Stimulated activated CD8-positive, alpha-beta memory T cell treated with anti-CD3 and anti-CD28 coated beads, Interleukin-4, amount 100 ng/mL, for 4 hours (primary cell): ENCODE measurements at regions not wholly inside any gene's neighbourhood (a gene's known extent, or its start where the extent isn't known, plus 50 kb on each side); places are given as distances from the start of the nearest gene placed in this dataset.
"Not testable (repeated sequence)": the region's sequence is repeated elsewhere in the genome, so short reads cannot be mapped to it uniquely, and the experiment has no call there.

Experiments used
- DNase-seq, 2 donors: peaks; one replicate each; pipeline ENCODE4 v3.0.0-alpha.2; 2020; ENCODE audit warnings: low read depth in 2 of 2, low spot score in 1 of 2

- no peak for DNase-seq
These were observed 64.8 kb upstream of the TBC1D3K start for GRCh38 chr17:37859451-37859850.

DNA sequence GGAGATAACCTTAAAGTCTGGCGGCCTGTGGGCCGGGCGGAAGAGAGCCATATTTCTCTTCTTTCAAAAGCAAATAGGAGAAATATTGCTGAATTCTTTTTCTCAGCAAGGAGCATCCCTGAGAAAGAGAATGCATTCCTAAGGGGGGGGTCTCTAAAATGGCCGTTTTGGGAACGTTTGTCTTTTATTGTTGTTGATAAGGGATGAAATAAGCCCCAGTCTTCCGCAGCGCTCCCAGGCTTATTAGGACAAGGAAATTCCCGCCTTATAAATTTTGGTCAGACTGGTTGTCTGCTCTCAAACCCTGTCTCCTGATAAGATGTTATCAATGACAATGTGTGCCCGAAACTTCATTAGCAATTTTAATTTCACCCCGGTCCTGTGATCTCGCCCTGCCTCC lies 65.8 kb upstream of the TBC1D3K start:
- DNase-seq = not testable (repeated sequence)

DNA sequence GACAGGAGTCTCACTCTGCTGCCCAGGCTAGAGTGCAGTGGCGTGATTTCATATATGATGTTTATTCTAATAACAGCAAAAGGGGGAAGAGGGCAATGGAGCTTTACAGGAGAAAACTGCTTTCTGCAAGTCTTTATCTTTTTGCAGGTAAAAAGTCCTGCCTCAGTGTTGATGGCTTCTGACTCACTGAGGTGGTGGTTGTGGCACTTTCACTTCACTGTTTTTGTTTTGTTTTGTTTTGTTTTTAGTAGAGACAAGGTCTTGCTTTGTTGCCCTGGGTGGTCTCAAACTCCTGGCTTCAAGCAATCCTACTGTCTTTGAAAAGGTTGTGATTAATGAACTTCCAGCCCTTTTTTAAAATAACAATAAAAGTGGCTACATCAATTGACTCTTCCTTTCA lies 68.0 kb upstream of the TBC1D3K start:
- DNase-seq = no peak

DNA sequence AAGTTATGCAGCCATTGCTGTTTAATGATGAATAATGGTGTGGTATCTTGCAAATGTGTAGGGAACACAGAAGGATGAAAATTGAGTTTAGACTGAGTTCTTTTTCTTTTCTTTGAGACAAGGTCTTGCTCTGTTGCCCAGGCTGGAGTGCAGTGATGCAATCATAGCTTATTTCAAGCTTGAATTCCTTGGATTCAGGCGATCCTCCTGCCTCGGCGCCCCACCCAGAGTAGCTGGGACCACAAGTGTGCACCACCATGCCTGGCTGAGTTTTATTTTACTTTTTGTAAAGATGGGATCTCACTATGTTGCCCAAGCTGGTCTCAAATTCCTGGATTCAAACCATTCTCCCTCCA lies 74.6 kb upstream of the TBC1D3K start:
- DNase-seq = no peak

GRCh38 chr17:37848690-37849616 lies 75.3 kb upstream of the TBC1D3K start:
- no peak for DNase-seq

DNA sequence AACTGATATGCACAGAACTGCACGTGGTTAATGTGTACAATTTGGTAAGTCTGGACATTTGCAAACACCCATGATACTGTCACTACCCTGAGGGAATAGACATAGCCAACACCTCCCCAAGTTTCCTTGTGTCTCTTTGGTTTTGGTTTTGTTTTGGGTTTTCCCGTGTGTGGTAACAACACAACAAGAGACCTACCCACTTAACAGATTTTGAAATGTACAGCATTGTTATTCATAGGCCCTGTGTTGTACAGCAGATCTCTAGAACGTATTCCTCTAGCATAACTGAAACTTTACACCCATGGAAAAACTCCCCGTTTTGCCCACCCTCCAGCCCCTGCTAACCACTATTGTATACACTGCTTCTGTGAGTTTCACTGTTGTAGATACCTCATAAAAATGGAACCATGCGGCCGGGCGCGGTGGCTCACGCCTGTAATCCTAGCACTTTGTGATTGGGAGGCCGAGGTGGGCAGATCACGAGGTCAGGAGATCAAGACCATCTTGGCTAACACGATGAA lies 76.3 kb upstream of the TBC1D3K start:
- DNase-seq = no peak

- no peak for DNase-seq
These were observed 77.1 kb upstream of the TBC1D3K start for GRCh38 chr17:37847102-37847501.

GRCh38 chr17:37844977-37845293 lies 79.3 kb upstream of the TBC1D3K start:
- no peak for DNase-seq

DNA sequence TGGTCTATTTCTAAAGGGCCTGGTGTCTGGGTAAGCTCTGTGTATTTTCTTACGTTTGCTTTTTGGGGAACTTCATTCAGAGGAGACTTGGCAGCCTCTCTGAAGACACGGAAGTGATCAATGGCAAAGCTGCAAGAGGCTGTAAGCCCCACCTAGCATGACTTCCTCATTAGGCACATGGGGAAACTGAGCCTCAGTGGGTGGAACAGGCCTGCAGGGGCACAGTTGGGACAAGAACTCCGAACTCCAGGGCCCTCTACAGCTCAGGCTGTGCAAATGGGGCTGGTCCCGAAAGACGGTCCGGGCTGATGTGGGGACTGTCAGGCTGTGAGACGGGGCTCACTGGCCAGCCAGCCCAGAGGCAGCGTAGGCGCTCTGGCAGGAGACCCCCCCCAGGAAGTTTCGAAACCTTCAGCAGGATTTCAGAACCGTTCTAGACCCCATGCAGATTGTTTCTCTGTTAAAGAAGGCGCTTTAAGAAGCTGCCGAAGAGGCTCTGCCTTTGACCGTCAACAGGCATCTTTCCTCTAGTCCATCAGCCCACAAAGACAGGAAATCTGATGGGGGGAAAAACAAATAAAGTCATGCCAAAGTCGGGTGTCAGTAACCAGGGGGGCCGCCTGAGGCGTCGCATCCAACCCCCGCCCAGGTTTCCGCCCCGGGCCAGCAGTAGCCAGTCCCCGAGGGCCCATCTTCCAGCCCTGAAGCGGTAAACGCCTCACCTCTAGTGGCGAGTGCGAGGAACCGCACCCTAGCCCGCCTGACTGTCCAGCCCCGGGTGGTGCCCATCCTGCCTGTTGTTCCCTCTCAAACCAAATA lies 79.8 kb upstream of the TBC1D3K start:
- peak in 1 of 2 donors; percentile 7 for DNase-seq

- no peak for DNase-seq
These were observed 81.8 kb upstream of the TBC1D3K start for GRCh38 chr17:37842401-37842800.

- DNase-seq = no peak
These were observed 83.0 kb upstream of the TBC1D3K start for GRCh38 chr17:37841232-37841631.

DNA sequence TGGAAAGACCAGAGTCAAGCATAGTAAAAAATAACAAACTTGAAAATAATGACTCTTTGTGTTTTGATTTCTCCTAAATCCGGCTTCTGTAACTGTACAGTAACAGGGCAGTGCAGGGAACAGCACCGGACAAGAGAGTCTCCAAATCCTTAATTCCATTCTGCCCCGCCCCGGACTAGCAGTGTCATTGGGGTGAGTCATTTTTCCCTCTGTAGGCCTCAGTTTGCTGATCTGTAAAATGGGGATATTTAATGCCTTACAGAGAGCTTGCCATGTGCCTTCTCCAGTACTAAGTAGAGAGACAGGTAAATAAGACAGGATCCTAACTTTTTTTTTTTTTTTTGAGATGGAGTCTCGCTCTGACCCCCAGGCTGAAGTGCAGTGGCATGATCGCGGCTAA lies 83.6 kb upstream of the TBC1D3K start:
- no peak for DNase-seq

GRCh38 chr17:37839196-37839978 lies 84.8 kb upstream of the TBC1D3K start:
- no peak for DNase-seq

- DNase-seq = no peak
These were observed 85.9 kb upstream of the TBC1D3K start for GRCh38 chr17:37838276-37838675.

- DNase-seq = no peak
These were observed 87.6 kb upstream of the TBC1D3K start for GRCh38 chr17:37836593-37836992.

DNA sequence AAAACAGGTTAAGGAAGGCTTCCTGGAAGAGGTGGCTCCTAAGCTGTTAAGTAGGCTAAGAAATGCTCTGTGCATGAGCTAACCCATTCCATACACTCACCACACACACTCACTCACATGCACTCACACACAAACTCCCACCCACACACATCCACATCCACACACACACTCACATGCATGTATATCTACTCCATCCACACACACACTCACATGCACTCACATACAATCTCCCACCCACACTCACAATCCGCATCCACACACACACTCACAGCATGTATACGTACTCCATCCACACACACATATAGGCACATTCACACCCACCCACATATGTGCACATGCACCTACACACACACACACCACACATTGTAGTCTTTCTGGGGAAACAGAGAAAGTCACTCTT lies 89.3 kb upstream of the HNF1B start:
- no peak for DNase-seq

DNA sequence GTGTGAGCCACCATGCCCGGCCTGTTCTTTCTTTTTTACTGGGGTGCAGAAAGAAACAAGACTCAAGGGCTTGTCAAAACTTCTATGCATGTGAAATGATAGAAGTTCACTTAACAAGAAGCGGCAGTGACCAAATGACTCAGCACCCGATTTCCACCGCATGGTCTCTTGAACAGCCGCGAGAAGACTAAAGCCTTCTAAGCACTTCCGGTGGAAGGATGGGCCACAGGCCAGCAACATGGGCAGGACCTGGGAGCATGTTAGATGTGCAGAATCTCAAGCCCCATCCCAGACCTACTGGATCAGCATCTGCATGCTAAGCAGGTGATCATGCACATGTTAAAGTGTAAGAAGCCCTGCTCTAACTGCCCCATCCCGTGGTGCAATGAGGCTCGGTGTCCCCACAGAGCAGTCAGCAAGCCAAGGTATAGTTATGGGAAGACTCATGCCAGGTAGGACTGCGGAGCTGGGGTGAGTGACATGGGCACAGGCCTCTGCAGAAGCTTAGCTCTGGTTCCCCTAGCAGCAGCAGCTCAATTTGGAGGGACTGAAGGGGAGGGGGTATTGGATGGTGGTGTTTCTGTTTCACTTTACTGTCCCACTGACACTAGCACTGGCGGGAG lies 88.5 kb upstream of the HNF1B start:
- no peak for DNase-seq

DNA sequence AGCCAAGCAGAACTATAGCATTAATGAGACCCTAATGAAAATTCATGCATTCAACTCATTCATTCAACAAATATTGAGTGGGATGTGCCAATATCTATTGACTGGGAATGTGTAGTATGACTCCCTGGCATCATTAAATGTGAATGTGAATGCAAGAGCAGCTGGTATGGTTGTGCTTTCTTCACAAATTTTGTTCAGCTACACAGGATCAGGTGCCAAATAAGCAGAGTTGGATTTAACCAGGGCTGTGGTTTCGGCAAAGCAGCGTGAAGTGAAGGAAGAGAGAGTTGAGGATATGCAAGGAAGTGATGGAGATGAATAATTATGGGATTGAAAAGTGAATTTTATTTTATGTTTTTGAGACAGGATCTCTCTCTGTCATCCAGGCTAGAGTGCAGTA lies 87.1 kb upstream of the HNF1B start:
- no peak for DNase-seq

GRCh38 chr17:37831492-37831891 lies 86.6 kb upstream of the HNF1B start:
- no peak for DNase-seq

GRCh38 chr17:37830151-37830993 lies 85.5 kb upstream of the HNF1B start:
- DNase-seq = no peak
